ENCODE measurements at regions not wholly inside any gene's neighbourhood (a gene's known extent, or its start where the extent isn't known, plus 50 kb on each side); places are given as distances from the start of the nearest gene placed in this dataset.

DNA sequence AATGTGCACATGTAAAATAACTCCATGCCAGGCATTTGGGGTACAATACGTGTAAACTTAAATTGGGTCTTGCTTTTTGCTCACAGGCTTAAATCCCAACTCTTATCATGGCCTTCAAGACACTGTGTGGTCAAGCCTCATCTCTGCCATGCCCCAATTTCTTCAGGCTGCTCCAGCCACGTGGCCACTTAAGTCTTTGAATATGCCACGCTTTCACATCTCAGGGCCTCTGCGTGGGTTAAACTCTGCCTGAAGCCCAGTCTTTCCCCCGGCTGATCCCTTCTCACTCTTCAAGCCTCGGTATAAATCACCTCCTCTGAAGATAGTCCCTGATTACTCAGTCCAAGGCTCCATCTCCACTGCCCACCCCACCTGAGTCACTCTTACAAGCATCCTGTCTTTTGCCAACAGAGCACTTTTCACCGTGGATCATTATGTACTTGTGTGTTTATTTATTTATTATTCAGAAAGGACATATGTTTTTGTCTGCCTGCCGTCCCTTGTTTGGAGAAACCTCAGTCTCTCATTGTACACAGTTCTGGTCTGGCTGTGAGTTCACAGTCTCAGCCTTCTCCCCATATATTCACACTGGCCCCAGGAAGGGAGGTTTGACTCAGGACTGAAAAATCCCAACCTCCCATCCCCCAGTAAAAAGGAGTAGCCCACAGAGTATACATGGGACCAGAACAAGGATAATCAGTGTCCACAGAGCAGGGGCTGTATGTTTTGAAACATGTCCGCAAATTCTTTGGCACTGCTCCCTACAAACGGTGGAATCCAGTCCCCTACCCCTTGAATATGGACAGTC, 344.7 kb downstream of the MN1 start:
- TF ChIP-seq, protein P1, sequence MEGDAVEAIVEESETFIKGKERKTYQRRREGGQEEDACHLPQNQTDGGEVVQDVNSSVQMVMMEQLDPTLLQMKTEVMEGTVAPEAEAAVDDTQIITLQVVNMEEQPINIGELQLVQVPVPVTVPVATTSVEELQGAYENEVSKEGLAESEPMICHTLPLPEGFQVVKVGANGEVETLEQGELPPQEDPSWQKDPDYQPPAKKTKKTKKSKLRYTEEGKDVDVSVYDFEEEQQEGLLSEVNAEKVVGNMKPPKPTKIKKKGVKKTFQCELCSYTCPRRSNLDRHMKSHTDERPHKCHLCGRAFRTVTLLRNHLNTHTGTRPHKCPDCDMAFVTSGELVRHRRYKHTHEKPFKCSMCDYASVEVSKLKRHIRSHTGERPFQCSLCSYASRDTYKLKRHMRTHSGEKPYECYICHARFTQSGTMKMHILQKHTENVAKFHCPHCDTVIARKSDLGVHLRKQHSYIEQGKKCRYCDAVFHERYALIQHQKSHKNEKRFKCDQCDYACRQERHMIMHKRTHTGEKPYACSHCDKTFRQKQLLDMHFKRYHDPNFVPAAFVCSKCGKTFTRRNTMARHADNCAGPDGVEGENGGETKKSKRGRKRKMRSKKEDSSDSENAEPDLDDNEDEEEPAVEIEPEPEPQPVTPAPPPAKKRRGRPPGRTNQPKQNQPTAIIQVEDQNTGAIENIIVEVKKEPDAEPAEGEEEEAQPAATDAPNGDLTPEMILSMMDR (IDR thresholded peaks at IDR 0.05; ENCODE audit: low read length) = no peak
- TF ChIP-seq EZH2 (IDR thresholded peaks at IDR 0.05; ENCODE audit: borderline replicate concordance, low read length) = no peak

All from OCI-LY1 (cell line).